ENCODE measurements at regions not wholly inside any gene's neighbourhood (a gene's known extent, or its start where the extent isn't known, plus 50 kb on each side); places are given as distances from the start of the nearest gene placed in this dataset.
"Not testable (repeated sequence)": the region's sequence is repeated elsewhere in the genome, so short reads cannot be mapped to it uniquely, and the experiment has no call there.

- peak; percentile 20 for DNase-seq
Measured at GRCh38 chr1:100597061-100597741, 59.3 kb downstream of the GPR88 start.

DNA sequence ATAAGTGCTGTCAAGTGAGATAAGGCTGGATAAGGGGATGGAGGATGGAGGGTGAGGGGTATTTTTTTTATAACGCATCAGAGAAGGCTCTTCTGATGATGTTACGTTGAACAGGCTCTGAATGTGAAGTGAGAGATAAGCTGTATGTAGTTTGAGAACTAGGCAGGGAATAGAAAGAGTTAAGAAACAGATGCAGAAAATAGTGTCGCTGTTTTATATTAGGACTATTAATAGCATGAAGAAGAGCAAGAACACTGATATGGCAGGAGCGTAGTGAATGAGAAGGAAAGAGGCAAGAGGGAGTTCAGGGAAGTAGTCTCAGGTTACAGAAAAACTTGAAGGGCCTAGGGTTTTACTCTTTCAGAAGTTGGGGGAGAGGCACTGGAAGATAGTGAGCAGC lies 59.8 kb downstream of the GPR88 start:
- no peak for DNase-seq

DNA sequence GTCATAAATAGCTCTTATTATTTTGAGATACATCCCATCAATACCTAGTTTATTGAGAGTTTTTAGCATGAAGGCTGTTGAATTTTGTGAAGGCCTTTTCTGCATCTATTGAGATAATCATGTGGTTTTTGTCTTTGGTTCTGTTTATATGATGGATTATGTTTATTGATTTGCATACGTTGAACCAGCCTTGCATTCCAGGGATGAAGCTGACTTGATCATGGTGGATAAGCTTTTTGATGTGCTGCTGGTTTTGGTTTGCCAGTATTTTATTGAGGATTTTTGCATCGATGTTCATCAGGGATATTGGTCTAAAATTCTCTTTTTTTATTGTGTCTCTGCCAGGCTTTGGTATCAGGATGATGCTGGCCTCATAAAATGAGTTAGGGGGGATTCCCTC lies 62.4 kb downstream of the GPR88 start:
- DNase-seq = not testable (repeated sequence)

GRCh38 chr1:100602028-100602427 lies 64.1 kb downstream of the GPR88 start:
- DNase-seq = not testable (repeated sequence)

DNA sequence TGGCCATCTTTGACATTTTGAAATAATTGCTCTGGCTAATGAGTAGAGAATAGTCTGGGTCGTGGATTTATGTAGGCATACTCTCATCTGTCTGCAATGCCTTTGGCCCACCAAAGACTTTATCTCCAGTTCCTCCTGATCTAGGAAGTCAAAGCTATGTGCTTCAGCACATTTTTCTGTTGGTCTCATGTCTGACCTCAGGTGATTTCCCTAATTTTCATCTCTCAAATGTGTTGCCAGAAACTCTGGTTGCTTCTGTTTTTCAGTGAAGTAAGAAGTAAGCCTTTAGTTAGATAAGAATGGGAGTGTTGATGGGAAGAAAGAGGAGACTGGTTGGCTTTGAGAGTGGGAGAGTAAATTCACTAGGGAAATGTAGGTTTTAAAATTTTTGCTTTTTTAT lies 66.4 kb downstream of the GPR88 start:
- DNase-seq = no peak

DNA sequence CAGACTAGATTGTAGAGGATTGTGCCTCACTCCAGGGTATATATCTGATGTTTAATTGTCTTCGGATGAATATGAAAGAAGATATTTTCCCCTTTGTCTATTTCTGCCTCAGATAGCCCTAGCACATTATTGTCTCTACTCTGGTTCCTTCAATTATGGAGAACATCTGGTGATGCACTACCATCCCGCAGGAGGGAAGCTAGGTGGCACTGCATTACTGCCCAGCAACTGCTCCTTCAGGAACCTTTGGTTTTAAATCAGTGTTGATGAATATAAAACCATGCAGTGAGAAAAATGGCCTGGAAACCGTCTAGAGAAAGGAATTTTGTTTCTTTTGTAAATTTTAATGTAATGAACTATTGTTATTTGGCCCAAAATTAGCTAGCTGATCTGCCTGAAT lies 68.5 kb downstream of the GPR88 start:
- peak; percentile 35 for DNase-seq

GRCh38 chr1:100607628-100608240 lies 69.8 kb downstream of the GPR88 start:
- DNase-seq = no peak

- DNase-seq = no peak
Measured at GRCh38 chr1:100609849-100610248, 71.9 kb downstream of the GPR88 start.

GRCh38 chr1:100611086-100611485 lies 73.1 kb downstream of the GPR88 start:
- DNase-seq = no peak

- no peak for DNase-seq
Measured at GRCh38 chr1:100612540-100612939, 74.6 kb downstream of the GPR88 start.

- DNase-seq = no peak
Measured at GRCh38 chr1:100613817-100614559, 76.0 kb downstream of the GPR88 start.

DNA sequence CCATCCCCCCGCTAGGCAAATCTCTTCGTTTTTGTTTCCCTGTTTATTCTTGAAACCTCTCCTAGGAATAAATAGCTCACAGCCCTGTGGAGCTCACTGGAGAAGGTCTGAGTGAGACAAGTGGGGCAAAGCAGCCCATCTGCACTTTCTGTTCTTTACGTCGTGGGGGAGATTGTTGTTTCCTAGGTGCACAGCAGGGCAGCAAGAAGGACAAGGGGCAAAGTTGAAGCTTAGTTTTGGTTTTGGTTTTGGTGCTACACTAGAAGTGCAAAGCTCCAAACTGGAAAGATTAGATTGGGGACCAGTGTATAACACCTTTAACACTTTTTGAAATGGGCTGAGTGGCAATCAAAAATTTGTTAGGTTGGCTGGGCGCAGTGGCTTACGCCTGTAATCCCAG lies 76.6 kb downstream of the GPR88 start:
- no peak for DNase-seq

DNA sequence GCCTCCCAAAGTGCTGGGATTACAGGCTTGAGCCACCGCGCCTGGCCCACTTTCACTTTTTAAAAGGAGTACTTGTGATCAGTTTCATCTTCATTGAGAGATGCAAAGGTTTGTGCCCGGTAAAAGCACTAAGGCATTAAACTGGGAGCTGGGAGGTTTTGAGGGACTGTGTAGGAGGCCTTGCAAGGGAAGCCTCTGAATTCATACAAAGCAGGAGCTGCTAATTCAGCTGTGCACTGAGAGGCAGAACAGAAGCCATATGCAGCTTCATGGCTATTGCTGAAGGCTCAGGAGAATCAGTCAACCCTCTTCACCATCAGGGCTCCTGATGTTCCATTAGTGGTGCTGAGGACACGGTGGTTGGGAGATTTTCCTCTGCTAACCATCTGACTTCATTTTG lies 77.7 kb downstream of the GPR88 start:
- no peak for DNase-seq

DNA sequence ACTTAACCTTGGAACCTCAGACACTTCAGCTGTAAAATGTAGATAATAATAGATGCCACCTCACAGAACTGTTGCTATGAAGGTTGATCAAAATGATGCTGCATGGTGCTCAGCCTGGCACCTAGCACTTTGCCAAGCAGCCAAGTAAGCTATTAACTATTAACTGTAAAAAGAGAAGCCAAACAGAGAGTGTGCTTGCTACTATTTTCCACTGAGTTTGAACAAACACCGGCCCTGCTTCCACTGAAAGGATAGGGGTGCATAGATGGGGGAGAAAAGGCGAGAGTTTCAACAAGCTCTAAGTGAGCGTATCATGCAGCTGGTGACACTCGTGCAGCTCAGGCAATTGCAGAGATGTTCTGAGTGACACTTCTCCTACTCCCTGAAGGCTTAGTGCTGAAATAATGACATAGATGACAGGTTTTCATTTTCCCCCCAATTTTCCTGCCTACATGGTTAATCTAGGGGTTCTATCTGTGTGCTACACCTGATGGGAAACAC lies 78.2 kb downstream of the GPR88 start:
- DNase-seq = no peak

GRCh38 chr1:100622037-100622436 lies 84.1 kb downstream of the GPR88 start:
- DNase-seq = peak; percentile 67

DNA sequence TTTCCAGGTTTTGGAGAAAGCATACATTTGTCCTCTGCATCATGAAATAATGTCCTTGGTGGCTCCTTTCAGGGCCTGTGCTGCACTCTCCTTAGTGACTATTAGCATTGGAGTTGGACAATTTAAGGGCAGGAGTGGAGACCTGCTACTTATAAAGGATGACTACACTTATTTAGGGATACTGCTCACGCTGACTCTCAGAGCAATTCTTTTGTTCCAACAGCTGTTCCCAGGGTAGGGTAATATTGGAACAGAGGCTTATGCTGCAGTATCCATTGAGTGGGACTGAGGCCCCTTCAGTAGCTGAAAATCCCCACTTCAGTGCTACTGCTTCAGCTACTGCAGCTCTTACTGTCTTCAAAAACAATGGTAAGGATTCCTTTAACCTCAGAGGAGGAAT lies 84.6 kb downstream of the GPR88 start:
- no peak for DNase-seq

GRCh38 chr1:100622966-100623762 lies 85.2 kb downstream of the GPR88 start:
- no peak for DNase-seq

GRCh38 chr1:100624886-100625610 lies 87.1 kb downstream of the GPR88 start:
- no peak for DNase-seq

- DNase-seq = no peak
Measured at GRCh38 chr1:100626397-100626796, 88.5 kb downstream of the GPR88 start.

- DNase-seq = no peak
Measured at GRCh38 chr1:100627054-100627716, 89.2 kb downstream of the GPR88 start.

GRCh38 chr1:100627936-100628335 lies 90.0 kb downstream of the GPR88 start:
- DNase-seq = no peak

All from renal pelvis (tissue), 1 donor.